Activated T-helper 17 cell treated with anti-CD3 and anti-CD28 coated beads, Interleukin-2, amount 50 U/mL, for 72 hours (primary cell): ENCODE measurements at regions not wholly inside any gene's neighbourhood (a gene's known extent, or its start where the extent isn't known, plus 50 kb on each side); places are given as distances from the start of the nearest gene placed in this dataset.
"Not testable (repeated sequence)": the region's sequence is repeated elsewhere in the genome, so short reads cannot be mapped to it uniquely, and the experiment has no call there.

ENCODE experiments used
- ATAC-seq: fragments of 150-1000 bp; cut with Tn5 transposase; replicated peaks from 2 replicates; pipeline ENCODE4 v1.10.0; 2021; ENCODE audit warnings: mild to moderate bottlenecking, moderate library complexity
- H3K27ac Mint-ChIP-seq: one replicate; pipeline ENCODE4 v1.8.0; 2022; ENCODE audit warnings: mixed read lengths
- H3K27me3 Mint-ChIP-seq: one replicate; pipeline ENCODE4 v1.8.0; 2022; ENCODE audit warnings: mixed read lengths
- H3K36me3 Mint-ChIP-seq: one replicate; pipeline ENCODE4 v1.8.0; 2022; ENCODE audit warnings: low read depth, mild to moderate bottlenecking, mixed read lengths
- H3K4me1 Mint-ChIP-seq: one replicate; pipeline ENCODE4 v1.8.0; 2022; ENCODE audit warnings: mixed read lengths
- H3K4me3 Mint-ChIP-seq: one replicate; pipeline ENCODE4 v1.8.0; 2022; ENCODE audit warnings: mild to moderate bottlenecking, mixed read lengths
- H3K9me3 Mint-ChIP-seq: one replicate; pipeline ENCODE4 v1.8.0; 2022; ENCODE audit warnings: mixed read lengths

GRCh38 chr2:37576831-37577230 lies 94.6 kb downstream of the CDC42EP3 start:
- H3K9me3 Mint-ChIP-seq, result peaks cover 4% of the 10 kb centered on the region

GRCh38 chr2:37579192-37579713 lies 92.2 kb downstream of the CDC42EP3 start:
- Mint-ChIP-seq H3K4me3 (no peak overlapping the region), H3K27ac (no peak overlapping the region), H3K36me3 (no peaks in the 10 kb centered on the region), H3K27me3 (no peaks in the 10 kb centered on the region), H3K9me3 (peaks cover 4% of the 10 kb centered on the region), H3K4me1 (peaks cover 29% of the 10 kb centered on the region)
- no peak for ATAC-seq

More at GRCh38 chr2:37576831-37577230, 94.6 kb downstream of the CDC42EP3 start:
- no peak for ATAC-seq
- Mint-ChIP-seq H3K4me3 (no peak overlapping the region), H3K36me3 (no peaks in the 10 kb centered on the region), H3K27me3 (no peaks in the 10 kb centered on the region), H3K4me1 (peaks cover 12% of the 10 kb centered on the region), H3K27ac (no peak overlapping the region)

GRCh38 chr2:37579949-37580348 lies 91.5 kb downstream of the CDC42EP3 start:
- ATAC-seq, H3K9me3 Mint-ChIP-seq, H3K4me3 Mint-ChIP-seq, H3K36me3 Mint-ChIP-seq, H3K27me3 Mint-ChIP-seq, H3K27ac Mint-ChIP-seq: not testable (repeated sequence)
- H3K4me1 Mint-ChIP-seq, result peaks cover 31% of the 10 kb centered on the region

GRCh38 chr2:37581433-37581832 lies 90.0 kb downstream of the CDC42EP3 start:
- no peak for ATAC-seq
- no peaks in the 10 kb centered on the region for H3K27me3 Mint-ChIP-seq
- H3K36me3 Mint-ChIP-seq, result no peaks in the 10 kb centered on the region
- peak overlapping the region; percentile 37 for H3K4me3 Mint-ChIP-seq
- peaks cover 42% of the 10 kb centered on the region for H3K4me1 Mint-ChIP-seq
- H3K9me3 Mint-ChIP-seq, result peaks cover 4% of the 10 kb centered on the region
- no peak overlapping the region for H3K27ac Mint-ChIP-seq

- peak overlapping the region; percentile 87 for H3K4me3 Mint-ChIP-seq
- peaks cover 4% of the 10 kb centered on the region for H3K36me3 Mint-ChIP-seq
- ATAC-seq, result no peak
- peaks cover 4% of the 10 kb centered on the region for H3K9me3 Mint-ChIP-seq
- peaks cover 53% of the 10 kb centered on the region for H3K4me1 Mint-ChIP-seq
- H3K27ac Mint-ChIP-seq, result peak overlapping the region; percentile 89
- H3K27me3 Mint-ChIP-seq, result no peaks in the 10 kb centered on the region
Observed at GRCh38 chr2:37582481-37583220, 88.8 kb downstream of the CDC42EP3 start.

- ATAC-seq, result no peak
- Mint-ChIP-seq H3K4me3 (peak overlapping the region; percentile 87), H3K27me3 (no peaks in the 10 kb centered on the region), H3K27ac (peak overlapping the region; percentile 89), H3K4me1 (peaks cover 57% of the 10 kb centered on the region), H3K9me3 (peaks cover 4% of the 10 kb centered on the region), H3K36me3 (peaks cover 5% of the 10 kb centered on the region)
Observed at GRCh38 chr2:37583402-37583801, 88.0 kb downstream of the CDC42EP3 start.

GRCh38 chr2:37583867-37584266 lies 87.6 kb downstream of the CDC42EP3 start:
- Mint-ChIP-seq H3K36me3 (peaks cover 5% of the 10 kb centered on the region), H3K27ac (peak overlapping the region; percentile 89), H3K4me1 (peaks cover 61% of the 10 kb centered on the region), H3K27me3 (no peaks in the 10 kb centered on the region), H3K4me3 (peak overlapping the region; percentile 87), H3K9me3 (peaks cover 4% of the 10 kb centered on the region)
- no peak for ATAC-seq

GRCh38 chr2:37585295-37585908 lies 86.0 kb downstream of the CDC42EP3 start:
- Mint-ChIP-seq H3K36me3 (peaks cover 5% of the 10 kb centered on the region), H3K9me3 (no peaks in the 10 kb centered on the region), H3K4me3 (peak overlapping the region; percentile 87), H3K27ac (peak overlapping the region; percentile 90), H3K4me1 (peaks cover 71% of the 10 kb centered on the region), H3K27me3 (no peaks in the 10 kb centered on the region)
- no peak for ATAC-seq

GRCh38 chr2:37585982-37586621 lies 85.3 kb downstream of the CDC42EP3 start:
- Mint-ChIP-seq H3K27me3 (no peaks in the 10 kb centered on the region), H3K9me3 (no peaks in the 10 kb centered on the region), H3K4me1 (peaks cover 73% of the 10 kb centered on the region), H3K36me3 (peaks cover 5% of the 10 kb centered on the region), H3K27ac (peak overlapping the region; percentile 90), H3K4me3 (peak overlapping the region; percentile 87)
- ATAC-seq, result peak; percentile 74

- H3K4me3 Mint-ChIP-seq, result peak overlapping the region; percentile 87
- no peaks in the 10 kb centered on the region for H3K9me3 Mint-ChIP-seq
- H3K4me1 Mint-ChIP-seq, result peaks cover 75% of the 10 kb centered on the region
- H3K27me3 Mint-ChIP-seq, result no peaks in the 10 kb centered on the region
- H3K27ac Mint-ChIP-seq, result peak overlapping the region; percentile 90
- peaks cover 5% of the 10 kb centered on the region for H3K36me3 Mint-ChIP-seq
- no peak for ATAC-seq
Observed at GRCh38 chr2:37586663-37587317, 84.7 kb downstream of the CDC42EP3 start.

- peak; percentile 40 for ATAC-seq
Observed at GRCh38 chr2:37587817-37588216, 83.6 kb downstream of the CDC42EP3 start.

GRCh38 chr2:37588316-37588777 lies 83.1 kb downstream of the CDC42EP3 start:
- no peaks in the 10 kb centered on the region for H3K9me3 Mint-ChIP-seq
- H3K36me3 Mint-ChIP-seq, result peaks cover 5% of the 10 kb centered on the region
- no peaks in the 10 kb centered on the region for H3K27me3 Mint-ChIP-seq
- H3K4me1 Mint-ChIP-seq, result peaks cover 65% of the 10 kb centered on the region
- ATAC-seq, result peak; percentile 31
- H3K27ac Mint-ChIP-seq, result peak overlapping the region; percentile 90
- peak overlapping the region; percentile 87 for H3K4me3 Mint-ChIP-seq

More at GRCh38 chr2:37587817-37588216, 83.6 kb downstream of the CDC42EP3 start:
- H3K4me1 Mint-ChIP-seq, result peaks cover 71% of the 10 kb centered on the region
- peak overlapping the region; percentile 90 for H3K27ac Mint-ChIP-seq
- no peaks in the 10 kb centered on the region for H3K27me3 Mint-ChIP-seq
- H3K36me3 Mint-ChIP-seq, result peaks cover 5% of the 10 kb centered on the region
- H3K4me3 Mint-ChIP-seq, result peak overlapping the region; percentile 87
- no peaks in the 10 kb centered on the region for H3K9me3 Mint-ChIP-seq

- ATAC-seq, result peak; percentile 61
- Mint-ChIP-seq H3K4me1 (peaks cover 56% of the 10 kb centered on the region), H3K27me3 (no peaks in the 10 kb centered on the region), H3K27ac (peak overlapping the region; percentile 90), H3K9me3 (peaks cover 4% of the 10 kb centered on the region), H3K4me3 (peak overlapping the region; percentile 87), H3K36me3 (peaks cover 5% of the 10 kb centered on the region)
Observed at GRCh38 chr2:37589298-37589697, 82.1 kb downstream of the CDC42EP3 start.

GRCh38 chr2:37590119-37590571 lies 81.3 kb downstream of the CDC42EP3 start:
- Mint-ChIP-seq H3K27me3 (no peaks in the 10 kb centered on the region), H3K9me3 (peaks cover 4% of the 10 kb centered on the region), H3K27ac (peak overlapping the region; percentile 14), H3K4me3 (peak overlapping the region; percentile 87), H3K36me3 (peaks cover 5% of the 10 kb centered on the region), H3K4me1 (peaks cover 51% of the 10 kb centered on the region)
- ATAC-seq, result no peak
